ENCODE measurements at regions not wholly inside any gene's neighbourhood (a gene's known extent, or its start where the extent isn't known, plus 50 kb on each side); places are given as distances from the start of the nearest gene placed in this dataset.
A peak's percentile ranks its signal among the peaks of the same experiment; 100 is the strongest.

- Mint-ChIP-seq H3K4me3 (no peak overlapping the region), H3K4me1 (no peaks in the 10 kb centered on the region), H3K27me3 (no peaks in the 10 kb centered on the region), H3K9me3 (no peaks in the 10 kb centered on the region), H3K27ac (no peak overlapping the region), H3K36me3 (no peaks in the 10 kb centered on the region)
- CTCF ChIA-PET, result no interaction called here
- no peak for DNase-seq
These were observed 338.3 kb upstream of the IGFBP7 start for GRCh38 chr4:57448452-57448851.

- no peak for DNase-seq
- Mint-ChIP-seq H3K27me3 (no peaks in the 10 kb centered on the region), H3K9me3 (no peaks in the 10 kb centered on the region), H3K36me3 (no peaks in the 10 kb centered on the region), H3K27ac (no peak overlapping the region), H3K4me3 (no peak overlapping the region), H3K4me1 (no peaks in the 10 kb centered on the region)
- CTCF ChIA-PET, result no interaction called here
These were observed 336.1 kb upstream of the IGFBP7 start for GRCh38 chr4:57446266-57446665.

GRCh38 chr4:57445686-57446085, 335.5 kb upstream of the IGFBP7 start:
- Mint-ChIP-seq H3K4me1 (no peaks in the 10 kb centered on the region), H3K36me3 (no peaks in the 10 kb centered on the region), H3K9me3 (no peaks in the 10 kb centered on the region), H3K27me3 (no peaks in the 10 kb centered on the region), H3K27ac (no peak overlapping the region), H3K4me3 (no peak overlapping the region)
- CTCF ChIA-PET, result no interaction called here
- no peak for DNase-seq

- Mint-ChIP-seq H3K4me3 (no peak overlapping the region), H3K4me1 (no peaks in the 10 kb centered on the region), H3K27ac (no peak overlapping the region), H3K36me3 (no peaks in the 10 kb centered on the region), H3K9me3 (no peaks in the 10 kb centered on the region), H3K27me3 (no peaks in the 10 kb centered on the region)
- CTCF ChIA-PET, result no interaction called here
- DNase-seq, result no peak
These were observed 334.5 kb upstream of the IGFBP7 start for GRCh38 chr4:57444671-57445070.

- CTCF ChIA-PET, result no interaction called here
- Mint-ChIP-seq H3K4me3 (no peak overlapping the region), H3K36me3 (no peaks in the 10 kb centered on the region), H3K27ac (no peak overlapping the region), H3K9me3 (no peaks in the 10 kb centered on the region), H3K4me1 (no peaks in the 10 kb centered on the region), H3K27me3 (no peaks in the 10 kb centered on the region)
- DNase-seq, result no peak
These were observed 333.6 kb upstream of the IGFBP7 start for GRCh38 chr4:57443787-57444186.

GRCh38 chr4:57443308-57443707, 333.1 kb upstream of the IGFBP7 start:
- H3K4me3 Mint-ChIP-seq, result no peak overlapping the region
- no peak for DNase-seq
- CTCF ChIA-PET, result no interaction called here
- no peaks in the 10 kb centered on the region for H3K27me3 Mint-ChIP-seq
- H3K4me1 Mint-ChIP-seq, result no peaks in the 10 kb centered on the region
- H3K9me3 Mint-ChIP-seq, result no peaks in the 10 kb centered on the region
- no peaks in the 10 kb centered on the region for H3K36me3 Mint-ChIP-seq
- H3K27ac Mint-ChIP-seq, result no peak overlapping the region

- H3K9me3 Mint-ChIP-seq, result no peaks in the 10 kb centered on the region
These were observed 332.7 kb upstream of the IGFBP7 start for GRCh38 chr4:57442831-57443291.

GRCh38 chr4:57442241-57442640, 332.1 kb upstream of the IGFBP7 start:
- CTCF ChIA-PET, result no interaction called here
- DNase-seq, result no peak

More at GRCh38 chr4:57442831-57443291, 332.7 kb upstream of the IGFBP7 start:
- H3K27ac Mint-ChIP-seq, result no peak overlapping the region
- no peaks in the 10 kb centered on the region for H3K4me1 Mint-ChIP-seq
- DNase-seq, result no peak
- CTCF ChIA-PET, result no interaction called here
- no peaks in the 10 kb centered on the region for H3K27me3 Mint-ChIP-seq
- H3K4me3 Mint-ChIP-seq, result no peak overlapping the region
- no peaks in the 10 kb centered on the region for H3K36me3 Mint-ChIP-seq

GRCh38 chr4:57437649-57438048, 327.5 kb upstream of the IGFBP7 start:
- CTCF ChIA-PET, result no interaction called here
- H3K4me3 Mint-ChIP-seq, result no peak overlapping the region
- no peaks in the 10 kb centered on the region for H3K4me1 Mint-ChIP-seq
- DNase-seq, result no peak
- no peaks in the 10 kb centered on the region for H3K27me3 Mint-ChIP-seq
- no peaks in the 10 kb centered on the region for H3K9me3 Mint-ChIP-seq
- H3K36me3 Mint-ChIP-seq, result no peaks in the 10 kb centered on the region
- H3K27ac Mint-ChIP-seq, result no peak overlapping the region

More at GRCh38 chr4:57442241-57442640, 332.1 kb upstream of the IGFBP7 start:
- Mint-ChIP-seq H3K4me3 (no peak overlapping the region), H3K36me3 (no peaks in the 10 kb centered on the region), H3K4me1 (no peaks in the 10 kb centered on the region), H3K9me3 (no peaks in the 10 kb centered on the region), H3K27ac (no peak overlapping the region), H3K27me3 (no peaks in the 10 kb centered on the region)

GRCh38 chr4:57435300-57435699, 325.1 kb upstream of the IGFBP7 start:
- DNase-seq, result no peak
- Mint-ChIP-seq H3K27ac (no peak overlapping the region), H3K9me3 (no peaks in the 10 kb centered on the region), H3K36me3 (no peaks in the 10 kb centered on the region), H3K4me3 (no peak overlapping the region), H3K27me3 (no peaks in the 10 kb centered on the region), H3K4me1 (no peaks in the 10 kb centered on the region)
- CTCF ChIA-PET, result interaction anchor here (0.9 kb wide), 1 partner anchor 8 kb away, joined by 3 read pairs; no protein-coding TSS in a partner anchor

- CTCF ChIA-PET, result no interaction called here
- no peaks in the 10 kb centered on the region for H3K36me3 Mint-ChIP-seq
- DNase-seq, result no peak
- H3K27me3 Mint-ChIP-seq, result no peaks in the 10 kb centered on the region
- no peaks in the 10 kb centered on the region for H3K9me3 Mint-ChIP-seq
- H3K27ac Mint-ChIP-seq, result no peak overlapping the region
- H3K4me1 Mint-ChIP-seq, result no peaks in the 10 kb centered on the region
- H3K4me3 Mint-ChIP-seq, result no peak overlapping the region
These were observed 320.5 kb upstream of the IGFBP7 start for GRCh38 chr4:57430726-57431125.

- H3K27me3 Mint-ChIP-seq, result no peaks in the 10 kb centered on the region
- CTCF ChIA-PET, result interaction anchor here (0.7 to 2.1 kb wide), 5 partner anchors 8 to 263 kb away, joined by 3 to 7 read pairs (median 3); no protein-coding TSS in a partner anchor
- no peak overlapping the region for H3K27ac Mint-ChIP-seq
- H3K9me3 Mint-ChIP-seq, result no peaks in the 10 kb centered on the region
- H3K4me1 Mint-ChIP-seq, result no peaks in the 10 kb centered on the region
- DNase-seq, result peak; percentile 60
- no peaks in the 10 kb centered on the region for H3K36me3 Mint-ChIP-seq
- no peak overlapping the region for H3K4me3 Mint-ChIP-seq
These were observed 316.7 kb upstream of the IGFBP7 start for GRCh38 chr4:57426779-57427395.

GRCh38 chr4:57425610-57426009, 315.4 kb upstream of the IGFBP7 start:
- Mint-ChIP-seq H3K4me3 (no peak overlapping the region), H3K27ac (no peak overlapping the region), H3K27me3 (no peaks in the 10 kb centered on the region), H3K36me3 (no peaks in the 10 kb centered on the region), H3K4me1 (no peaks in the 10 kb centered on the region), H3K9me3 (no peaks in the 10 kb centered on the region)
- CTCF ChIA-PET, result interaction anchor here (2.1 kb wide), 1 partner anchor 262 kb away, joined by 7 read pairs; no protein-coding TSS in a partner anchor
- no peak for DNase-seq

GRCh38 chr4:57424232-57424897, 314.2 kb upstream of the IGFBP7 start:
- no peaks in the 10 kb centered on the region for H3K9me3 Mint-ChIP-seq
- CTCF ChIA-PET, result no interaction called here
- no peaks in the 10 kb centered on the region for H3K4me1 Mint-ChIP-seq
- no peaks in the 10 kb centered on the region for H3K27me3 Mint-ChIP-seq
- H3K36me3 Mint-ChIP-seq, result no peaks in the 10 kb centered on the region
- no peak for DNase-seq
- no peak overlapping the region for H3K4me3 Mint-ChIP-seq
- no peak overlapping the region for H3K27ac Mint-ChIP-seq

- Mint-ChIP-seq H3K4me1 (no peaks in the 10 kb centered on the region), H3K9me3 (no peaks in the 10 kb centered on the region), H3K27me3 (no peaks in the 10 kb centered on the region), H3K27ac (no peak overlapping the region), H3K36me3 (no peaks in the 10 kb centered on the region), H3K4me3 (no peak overlapping the region)
- CTCF ChIA-PET, result no interaction called here
- no peak for DNase-seq
These were observed 307.9 kb upstream of the IGFBP7 start for GRCh38 chr4:57418133-57418532.
